Renal pelvis (tissue), 1 donor: ENCODE measurements at regions not wholly inside any gene's neighbourhood (a gene's known extent, or its start where the extent isn't known, plus 50 kb on each side); places are given as distances from the start of the nearest gene placed in this dataset.
"Not testable (repeated sequence)": the region's sequence is repeated elsewhere in the genome, so short reads cannot be mapped to it uniquely, and the experiment has no call there.

ENCODE experiments used
- DNase-seq: peaks from one replicate; pipeline ENCODE4 v3.0.0-alpha.2; 2013

DNA sequence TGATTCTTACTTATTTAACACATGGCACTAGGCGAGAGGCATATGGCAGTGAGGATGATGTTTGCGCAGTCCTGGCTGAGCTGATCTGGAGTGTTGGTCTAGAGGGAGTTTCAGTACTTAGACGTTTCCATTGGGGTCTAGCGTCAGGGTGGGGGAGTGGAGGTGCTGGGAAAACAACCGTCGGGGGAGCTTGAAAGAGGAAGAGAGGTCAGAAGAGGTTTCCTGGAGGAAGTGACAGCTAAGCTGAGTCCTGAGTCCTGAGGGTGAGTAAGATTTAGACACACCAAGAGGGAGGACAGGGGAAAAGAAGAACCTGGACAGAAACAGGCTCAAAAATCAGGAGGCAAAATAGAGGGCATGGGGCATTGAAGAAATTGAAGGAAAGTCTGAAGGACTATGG, 81.4 kb downstream of the ALOX5AP start:
- no peak for DNase-seq

DNA sequence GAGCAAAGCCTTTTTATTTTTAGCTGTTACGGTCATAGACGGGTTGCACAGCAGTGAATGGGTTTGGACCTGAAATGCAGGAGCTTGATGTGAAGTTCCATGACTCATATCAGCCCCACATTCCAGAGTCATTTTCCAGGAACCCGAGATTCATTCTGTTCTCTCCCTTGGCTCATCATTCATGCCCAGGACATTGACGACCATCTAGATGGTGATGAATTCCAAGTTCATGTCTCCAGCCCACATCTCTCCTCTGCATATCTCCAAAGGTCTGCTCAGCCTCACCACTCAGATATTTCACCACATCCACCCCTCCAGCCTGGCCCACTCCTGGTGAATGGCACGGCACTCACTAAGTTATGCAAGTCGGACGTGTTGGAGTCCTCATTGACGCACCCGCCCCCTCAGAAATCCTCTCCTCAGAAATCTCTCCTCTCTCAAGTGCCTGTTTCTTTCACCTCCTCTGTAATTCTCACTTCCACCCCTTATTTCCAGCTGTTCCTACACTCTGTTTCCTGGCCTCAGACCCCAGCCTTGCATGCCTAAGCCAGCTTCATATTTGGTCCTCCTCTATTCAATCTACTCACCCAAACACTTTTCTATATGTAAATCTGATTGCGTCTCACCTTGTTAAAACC, 83.1 kb downstream of the ALOX5AP start:
- no peak for DNase-seq

DNA sequence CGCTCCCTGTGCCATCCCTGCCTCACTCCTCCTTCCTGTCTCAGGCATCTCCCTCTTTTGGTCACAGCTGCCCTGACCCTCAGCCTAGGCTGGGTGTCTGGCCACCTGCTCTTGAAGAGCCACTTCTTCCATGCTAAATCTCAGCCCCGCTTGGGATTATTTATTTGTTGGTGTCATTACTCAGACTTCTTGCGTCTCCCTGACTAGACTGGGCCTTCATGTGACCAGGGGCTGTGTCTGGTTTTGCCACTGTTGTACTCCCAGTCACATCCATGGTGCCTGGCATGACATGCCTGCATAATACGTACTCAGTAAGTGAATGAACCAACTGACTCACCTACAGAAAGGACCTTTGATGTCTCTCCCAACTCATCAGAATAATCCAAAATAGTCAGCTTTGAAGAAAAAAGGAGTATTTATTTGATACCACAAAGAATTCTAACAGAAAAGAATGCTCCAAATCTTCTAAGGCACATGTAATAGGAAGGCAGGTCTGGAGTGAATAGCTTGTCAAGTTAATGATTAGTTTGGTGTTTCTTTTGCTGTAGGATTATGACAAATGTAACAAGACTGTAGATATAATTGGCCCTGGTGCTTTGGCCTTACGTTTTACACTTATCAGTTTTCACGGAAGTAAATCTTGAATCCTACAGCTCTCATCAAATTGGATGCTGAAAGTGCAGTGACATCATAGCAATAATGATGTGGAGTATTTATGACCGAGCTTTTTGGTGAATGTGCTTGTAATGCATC, 84.0 kb downstream of the ALOX5AP start:
- DNase-seq, result no peak

DNA sequence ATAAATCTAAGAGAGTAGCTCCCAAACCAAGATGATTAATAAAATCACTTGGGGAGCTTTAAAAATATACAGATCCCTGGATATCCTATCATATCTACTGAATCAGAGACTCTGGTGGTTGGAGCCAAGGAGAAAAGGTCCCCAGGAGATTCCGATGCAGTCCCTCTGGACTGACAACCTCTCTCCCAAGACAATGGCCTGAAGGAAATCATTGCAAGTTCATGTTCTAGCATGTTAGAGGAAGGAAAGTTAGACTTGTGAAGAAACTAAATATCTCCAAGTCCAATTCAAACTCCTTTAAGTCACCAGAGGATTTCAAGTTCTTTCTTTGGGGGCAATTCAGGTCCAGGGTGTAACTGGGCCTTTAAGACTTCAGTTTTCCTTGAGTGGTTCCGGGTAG, 84.7 kb upstream of the MEDAG start:
- no peak for DNase-seq

DNA sequence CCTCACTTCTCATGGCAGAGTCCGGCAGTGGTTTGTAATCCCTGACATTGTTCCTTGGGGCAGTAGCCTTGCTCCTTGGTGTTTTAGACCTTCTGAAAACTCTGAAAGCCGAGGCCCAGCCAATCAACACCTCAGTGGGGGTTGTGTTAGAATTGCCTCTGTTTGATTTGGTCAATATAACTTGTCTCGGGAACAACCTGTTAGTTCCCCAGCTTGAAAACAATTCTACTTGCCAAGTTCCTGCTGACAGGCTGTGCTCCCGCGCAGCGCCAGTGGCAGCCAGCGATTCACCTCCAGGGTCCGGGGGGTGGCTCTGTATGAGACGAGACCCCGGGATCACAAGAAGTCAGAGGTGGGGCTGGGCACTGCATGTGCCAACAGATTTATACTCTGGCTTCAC, 81.4 kb upstream of the MEDAG start:
- no peak for DNase-seq

DNA sequence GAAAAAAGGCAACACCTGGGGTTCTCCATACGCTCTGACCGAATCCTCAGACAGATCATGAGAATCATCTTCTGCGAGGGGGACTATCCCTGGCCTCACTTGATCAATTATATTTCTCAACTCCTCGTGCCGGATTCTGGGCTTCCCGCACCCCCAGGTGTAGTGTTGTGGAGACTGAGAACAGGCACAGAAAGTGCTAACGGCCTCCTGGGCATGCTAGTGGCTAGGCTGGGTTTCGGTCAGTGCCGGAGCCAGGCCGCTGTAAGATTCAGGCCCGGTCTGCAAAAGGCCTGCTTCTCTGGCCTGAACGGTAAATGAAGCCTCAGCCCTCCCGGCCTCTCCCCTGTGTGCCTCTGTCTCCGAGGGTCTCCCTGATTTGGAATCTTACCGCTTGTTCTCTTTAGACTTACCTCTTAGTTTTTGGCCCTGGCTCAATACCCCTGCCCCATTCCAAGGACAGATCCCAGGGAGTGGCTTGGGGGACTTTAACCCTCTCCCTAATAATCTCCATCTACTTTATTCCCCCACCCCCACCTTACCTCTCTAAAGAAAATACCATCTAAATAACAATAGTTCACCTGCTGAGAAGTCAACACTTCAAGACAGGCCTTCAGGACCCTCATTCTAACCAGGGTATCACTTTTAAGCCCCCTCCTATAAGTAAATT, 79.0 kb upstream of the MEDAG start:
- no peak for DNase-seq

DNA sequence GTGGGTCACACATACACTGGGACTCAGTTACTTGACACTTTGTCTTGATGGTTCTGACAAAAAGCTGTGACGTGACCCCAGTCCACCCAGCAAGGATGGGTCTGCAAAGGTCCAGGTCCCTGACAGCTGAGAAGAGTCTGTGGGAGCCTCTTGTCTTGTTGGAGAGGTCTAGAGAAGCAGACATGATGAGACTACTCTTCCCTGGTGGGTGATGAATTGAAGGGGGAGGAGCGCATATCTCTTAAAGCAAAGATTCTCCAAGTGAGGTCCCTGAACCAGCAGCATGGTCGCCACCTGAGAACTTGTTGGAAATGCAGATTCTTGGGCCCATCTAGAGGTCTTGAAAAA, 78.5 kb upstream of the MEDAG start:
- no peak for DNase-seq

DNA sequence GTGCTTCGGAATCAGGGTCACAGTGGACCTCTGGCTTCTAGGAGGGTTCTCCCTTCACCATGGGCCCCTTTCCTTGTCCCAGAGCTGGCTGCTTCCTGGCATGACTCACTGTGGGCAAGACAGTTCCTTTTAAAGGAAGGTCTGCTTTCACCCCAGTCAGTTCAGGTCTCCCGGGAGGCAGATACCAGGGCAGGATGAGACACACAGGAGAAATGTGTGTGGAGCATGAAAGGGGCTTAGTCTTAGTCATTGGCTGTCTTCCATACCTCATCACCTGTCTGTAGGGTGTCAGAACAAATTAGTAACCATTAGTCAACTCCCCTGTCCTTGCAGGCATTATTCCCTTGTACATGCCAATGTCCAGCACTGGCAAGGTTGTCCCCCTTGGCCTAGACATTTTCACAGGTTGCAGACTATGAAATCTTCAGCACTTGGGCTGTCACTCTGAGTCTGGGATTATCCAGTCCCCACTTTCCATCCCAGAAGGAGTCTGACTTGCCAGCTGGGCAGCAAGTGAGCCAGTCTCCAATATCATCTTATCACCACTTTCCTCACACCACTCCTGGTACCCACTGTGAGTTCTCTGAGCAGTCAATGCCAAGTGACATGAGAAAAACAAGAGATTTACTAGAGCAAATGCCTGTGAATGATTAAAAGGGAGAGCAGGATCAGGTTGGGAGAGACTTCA, 76.8 kb upstream of the MEDAG start:
- no peak for DNase-seq

DNA sequence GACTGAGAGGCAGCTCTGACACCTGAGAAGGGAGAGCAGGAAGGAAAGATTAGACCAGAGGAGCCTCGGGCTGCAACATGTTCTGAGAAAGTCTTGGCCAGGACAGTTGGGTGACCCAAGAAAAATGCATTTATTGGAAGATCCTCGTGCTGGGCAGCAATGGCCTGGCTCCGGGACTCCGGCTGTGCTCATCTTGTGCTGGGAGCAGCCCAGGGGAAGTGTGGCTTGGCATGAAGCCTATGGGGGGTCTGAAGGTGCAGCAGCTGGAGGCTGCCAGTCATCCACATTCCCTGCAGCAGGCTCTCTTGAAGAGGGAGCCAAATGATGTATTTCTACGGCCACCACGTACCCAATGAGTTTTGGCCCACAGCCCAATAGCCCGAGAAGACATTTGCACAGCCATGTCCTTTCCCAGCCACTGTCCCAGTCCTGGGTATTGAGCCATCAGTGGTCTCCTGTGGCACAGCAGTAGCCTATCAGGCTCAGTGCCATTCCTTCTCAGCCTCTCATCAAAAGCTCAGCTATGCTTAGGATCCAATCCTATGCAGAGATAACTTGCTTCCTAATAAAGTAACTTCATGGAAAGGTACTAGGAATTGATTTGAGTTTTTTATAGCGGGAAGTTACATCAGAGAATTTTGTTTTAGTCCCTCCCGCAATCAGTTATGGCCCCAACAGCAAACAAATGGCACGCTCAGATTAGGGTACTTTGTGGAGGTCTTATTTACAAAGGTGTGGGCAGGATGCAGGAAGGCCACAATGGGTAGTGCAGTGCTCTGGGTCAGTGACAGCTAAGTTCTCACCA, 76.0 kb upstream of the MEDAG start:
- DNase-seq, result no peak

DNA sequence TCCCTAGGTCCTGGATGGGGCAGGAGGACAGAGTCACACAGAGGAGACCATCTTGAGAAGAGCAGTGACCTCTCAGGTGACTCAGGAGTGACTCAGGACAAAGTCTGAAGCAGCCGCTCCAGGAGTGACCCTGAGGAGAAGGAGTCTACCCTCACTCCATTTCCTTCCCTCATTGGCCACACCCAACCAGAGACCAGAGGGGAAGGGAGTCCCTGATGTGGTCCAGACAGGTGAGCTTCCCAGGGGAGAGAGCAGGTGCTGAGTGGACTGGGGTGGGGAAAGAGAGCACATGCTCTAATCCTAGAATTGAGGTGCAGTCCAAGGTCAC, 75.5 kb upstream of the MEDAG start:
- no peak for DNase-seq

DNA sequence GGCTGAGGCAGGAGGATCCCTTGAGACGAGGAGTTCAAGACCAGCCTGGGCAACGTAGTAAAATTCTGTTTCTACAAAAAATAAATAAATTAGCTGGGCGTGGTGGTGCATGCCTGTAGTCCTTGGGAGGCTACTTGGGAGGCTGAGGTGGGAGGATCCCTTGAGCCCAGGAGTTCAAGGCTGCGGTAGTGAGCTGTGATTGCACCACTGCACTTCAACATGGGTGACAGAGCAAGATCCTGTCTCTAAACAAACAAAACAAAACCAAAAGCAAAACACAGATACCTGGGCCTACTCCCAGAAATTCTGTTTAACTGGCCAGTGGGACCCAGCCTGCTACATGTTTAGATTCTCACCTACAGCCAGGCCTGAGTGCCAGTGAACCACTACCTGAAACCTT, 74.6 kb upstream of the MEDAG start:
- no peak for DNase-seq

DNA sequence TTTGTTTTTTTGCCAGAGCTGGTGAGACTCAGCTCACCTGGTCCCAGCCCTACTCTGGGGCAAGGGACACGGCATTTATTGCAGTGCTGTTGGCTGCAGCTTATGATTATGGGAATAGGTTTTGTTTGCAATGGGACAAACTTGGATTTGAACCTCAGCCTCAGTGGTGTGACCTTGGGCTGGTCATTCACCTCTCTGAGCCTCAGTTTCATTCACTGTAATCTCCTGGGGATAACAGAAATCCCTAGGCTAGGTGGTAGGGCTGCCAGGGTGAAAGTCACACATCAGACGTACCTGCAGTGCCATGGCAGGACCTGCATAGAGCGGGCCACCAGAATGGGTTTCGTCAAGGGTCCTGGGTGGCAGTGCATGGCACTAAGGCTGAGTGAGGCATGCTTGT, 73.7 kb upstream of the MEDAG start:
- no peak for DNase-seq

DNA sequence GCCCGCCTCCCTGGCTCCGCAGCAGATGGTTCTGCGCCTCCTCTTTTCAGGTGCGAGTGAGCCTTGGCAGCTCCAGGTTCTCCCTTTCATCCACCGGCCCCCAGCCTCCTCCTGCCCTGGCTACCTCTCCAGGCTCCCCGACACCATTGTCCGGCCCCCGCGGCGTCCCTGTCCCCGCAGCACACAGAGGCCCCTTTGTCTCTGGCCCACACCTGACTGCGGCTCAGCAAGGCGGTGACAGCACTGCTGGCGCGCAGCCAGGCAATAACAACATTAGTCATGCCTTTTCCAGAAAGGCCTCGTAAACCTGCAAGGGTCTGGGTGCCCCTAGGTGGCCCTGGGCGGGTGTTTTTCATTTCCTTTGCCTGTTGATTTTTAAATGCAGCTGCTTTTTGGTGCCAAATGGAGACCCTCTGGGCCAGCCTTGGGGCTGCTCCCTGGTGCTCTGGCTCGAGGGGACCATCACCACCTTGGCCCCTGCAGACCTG, 73.2 kb upstream of the MEDAG start:
- DNase-seq, result peak; percentile 88

DNA sequence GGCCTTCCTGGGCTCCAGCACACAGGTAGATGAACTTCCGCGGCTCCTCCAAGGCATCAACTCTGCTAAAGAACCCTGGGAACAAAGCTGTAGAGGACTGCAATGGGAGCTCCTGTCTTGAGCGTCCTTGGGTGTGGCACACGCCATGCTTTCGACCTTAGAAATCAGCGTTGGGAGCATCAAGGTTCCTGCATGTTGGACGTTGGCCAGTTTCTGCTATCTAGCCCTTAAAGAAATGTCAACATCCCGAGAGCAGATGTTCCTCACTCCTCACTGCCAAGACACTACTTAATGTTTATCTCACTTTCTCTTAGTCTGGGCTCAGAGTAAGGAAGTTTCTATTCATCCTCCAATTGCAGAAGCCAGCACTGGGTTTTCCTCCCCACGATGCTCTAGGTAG, 70.6 kb upstream of the MEDAG start:
- no peak for DNase-seq

DNA sequence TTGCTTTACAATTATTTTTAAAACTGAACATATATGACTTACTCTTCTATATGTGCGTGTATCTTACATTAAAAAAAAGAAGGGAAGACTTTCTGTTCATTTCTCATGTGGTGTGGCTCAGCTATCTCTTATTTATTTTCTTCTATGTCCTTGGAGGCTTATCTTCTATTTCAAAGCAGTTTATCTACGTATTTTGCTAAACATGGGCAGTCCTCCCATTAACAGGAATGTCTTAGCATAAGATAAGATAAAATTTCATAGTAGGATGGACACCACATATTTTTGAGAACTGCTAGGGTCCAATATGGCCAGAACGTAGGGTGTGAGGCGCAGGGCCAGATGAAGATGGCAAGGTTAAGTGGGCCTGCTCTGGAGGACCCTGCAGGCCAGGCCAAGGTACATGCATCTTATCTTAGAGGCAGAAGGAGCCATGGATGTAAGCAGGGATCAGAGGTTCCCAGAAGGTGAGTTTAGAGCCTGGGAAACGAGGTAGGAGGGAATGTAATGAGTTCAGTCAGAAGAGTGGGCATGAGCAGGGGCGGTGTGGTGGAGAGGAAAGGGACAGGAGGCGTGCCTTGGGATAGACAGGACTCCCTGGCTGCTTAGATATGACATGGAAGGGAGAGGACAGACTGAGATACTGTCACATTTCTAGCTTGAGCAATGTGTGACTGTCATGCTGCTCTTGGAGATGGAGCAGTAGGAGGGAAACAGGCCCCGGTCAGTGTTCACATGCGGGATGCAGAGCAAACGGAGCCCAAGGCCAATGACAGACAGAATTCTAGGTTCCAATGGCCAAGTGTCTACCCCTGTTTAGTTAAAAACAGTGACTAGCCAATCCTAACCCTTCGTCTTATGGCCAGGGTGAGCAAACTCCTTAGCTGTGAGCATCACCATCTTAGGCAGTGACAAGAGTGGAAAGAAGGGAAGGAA, 68.6 kb upstream of the MEDAG start:
- no peak for DNase-seq

DNA sequence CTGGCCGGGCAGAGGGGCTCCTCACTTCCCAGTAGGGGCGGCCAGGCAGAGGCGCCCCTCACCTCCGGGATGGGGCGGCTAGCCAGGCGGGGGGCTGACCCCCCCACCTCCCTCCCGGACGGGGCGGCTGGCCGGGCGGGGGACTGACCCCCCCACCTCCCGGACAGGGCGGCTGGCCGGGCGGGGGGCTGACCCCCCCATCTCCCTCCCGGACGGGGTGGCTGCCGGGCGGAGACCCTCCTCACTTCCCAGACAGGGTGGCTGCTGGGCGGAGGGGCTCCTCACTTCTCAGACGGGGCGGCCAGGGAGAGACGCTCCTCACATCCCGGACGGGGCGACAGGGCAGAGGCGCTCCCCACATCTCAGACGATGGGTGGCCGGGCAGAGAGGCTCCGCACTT, 66.4 kb upstream of the MEDAG start:
- not testable (repeated sequence) for DNase-seq

DNA sequence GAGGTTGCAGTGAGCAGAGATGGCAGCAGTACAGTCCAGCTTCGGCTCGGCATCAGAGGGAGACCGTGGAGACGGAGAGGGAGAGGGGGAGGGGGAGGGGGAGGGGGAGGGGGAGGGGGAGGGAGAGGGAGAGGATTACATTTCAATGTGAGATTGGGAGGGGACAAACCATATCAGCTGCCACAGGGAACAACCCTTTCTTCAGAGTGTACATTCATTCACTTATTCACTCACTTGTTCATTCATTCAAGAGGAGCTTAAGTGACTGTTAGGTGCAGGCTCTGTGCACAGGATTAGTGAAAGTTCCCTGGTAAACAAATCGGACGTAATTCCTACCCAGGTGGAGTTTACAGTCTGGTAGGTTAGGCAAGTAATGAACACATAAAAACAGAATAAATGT, 65.6 kb upstream of the MEDAG start:
- DNase-seq, result no peak

DNA sequence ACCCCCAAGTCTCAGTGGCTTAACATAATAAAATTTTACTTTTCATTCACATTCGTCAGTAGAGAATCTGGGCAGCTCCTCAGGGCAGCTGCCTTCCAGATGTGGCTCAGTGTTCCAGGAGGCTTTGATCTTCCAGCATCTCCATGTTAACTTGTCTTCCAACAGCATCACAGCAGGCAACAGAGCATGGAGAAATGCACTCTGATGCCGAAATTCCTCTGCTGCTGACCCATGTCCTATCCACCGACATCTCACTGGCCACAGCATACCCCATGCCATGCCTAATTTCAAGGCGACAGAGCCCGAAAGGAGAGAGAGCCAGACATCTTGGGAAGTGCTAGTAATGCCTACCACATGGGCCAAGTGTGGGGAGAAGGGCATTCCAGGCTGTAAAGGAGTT, 64.9 kb upstream of the MEDAG start:
- peak; percentile 39 for DNase-seq

DNA sequence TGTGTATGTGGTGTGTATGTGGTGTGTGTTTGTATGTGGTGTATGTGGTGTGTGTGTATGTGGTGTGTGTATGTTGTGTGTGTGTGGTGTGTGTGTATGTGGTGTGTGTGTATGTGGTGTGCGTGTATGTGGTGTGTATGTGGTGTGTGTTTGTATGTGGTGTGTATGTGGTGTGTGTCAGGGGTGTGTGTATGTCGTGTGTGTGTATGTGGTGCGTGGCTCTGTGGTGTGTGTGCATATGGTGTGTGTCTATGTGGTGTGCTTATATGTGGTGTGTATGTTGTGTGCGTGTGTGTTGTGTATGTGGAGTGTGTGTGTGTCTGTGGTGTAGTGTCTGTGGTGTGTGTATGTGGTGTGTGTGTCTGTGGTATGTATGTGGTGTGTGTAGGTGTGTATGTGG, 62.5 kb upstream of the MEDAG start:
- no peak for DNase-seq

DNA sequence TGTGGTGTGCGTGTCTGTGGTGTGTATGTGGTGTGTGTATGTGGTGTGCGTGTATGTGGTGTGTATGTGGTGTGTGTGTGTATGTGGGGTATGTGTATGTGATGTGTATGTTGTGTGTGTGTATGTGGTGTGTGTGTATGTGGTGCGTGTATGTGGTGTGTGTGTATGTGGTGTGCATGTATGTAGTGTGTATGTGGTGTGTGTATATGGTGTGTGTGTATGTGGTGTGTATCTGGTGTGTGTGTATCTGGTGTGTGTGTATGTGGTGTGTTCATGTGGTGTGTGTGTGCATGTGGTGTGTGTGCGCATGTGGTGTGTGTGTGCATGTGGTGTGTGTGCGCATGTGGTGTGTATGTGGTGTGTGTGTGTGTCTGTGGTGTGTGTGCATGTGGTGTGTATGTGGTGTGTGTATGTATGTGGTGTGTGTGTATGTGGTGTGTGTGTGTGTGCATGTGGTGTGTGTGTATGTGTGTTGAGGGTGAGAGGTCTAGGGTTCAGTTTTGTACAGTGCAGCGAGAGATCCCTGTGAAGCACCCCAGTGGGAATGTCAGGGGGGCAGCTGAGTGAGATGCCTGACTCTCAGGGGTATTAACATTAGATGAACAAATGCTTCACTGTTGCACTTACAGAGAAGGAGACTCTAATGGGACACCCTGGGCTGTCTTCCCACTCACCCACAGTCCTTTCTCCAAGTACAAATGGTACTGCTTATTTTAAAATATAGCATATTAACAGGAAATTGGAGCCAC, 61.3 kb upstream of the MEDAG start:
- no peak for DNase-seq
